Adrenal gland (tissue), 9 donors: ENCODE measurements at regions not wholly inside any gene's neighbourhood (a gene's known extent, or its start where the extent isn't known, plus 50 kb on each side); places are given as distances from the start of the nearest gene placed in this dataset.

Experiments used
- DNase-seq, 7 donors: peaks; one replicate each; pipeline ENCODE4 v3.0.0-alpha.2; 2019 to 2020
- H3K27ac ChIP-seq, 5 donors: fragments of 200-600 bp; sonication (generic) in 4 of 5; 1 replicate in 3 of 5; 2 replicates in 2 of 5; pipeline versions ENCODE4 v1.5.1 to v1.8.0; 2016 to 2020; ENCODE audit warnings: mild to moderate bottlenecking in 1 of 5
- H3K27me3 ChIP-seq: fragments of 200-600 bp; 2 replicates; pipeline ENCODE4 v1.8.0; 2021
- H3K36me3 ChIP-seq, 2 donors: fragments of 200-600 bp; replicated peaks in 1 of 2; 1 replicate in 1 of 2; 2 replicates in 1 of 2; pipeline versions ENCODE4 v1.5.1 to v1.8.0; 2018 to 2022
- H3K4me1 ChIP-seq, 2 donors: fragments of 200-600 bp; replicated peaks in 1 of 2; 1 replicate in 1 of 2; 2 replicates in 1 of 2; pipeline versions ENCODE4 v1.5.1 to v1.8.0; 2018 to 2021
- H3K4me3 ChIP-seq, 4 donors: fragments of 200-600 bp; sonication (generic) in 3 of 4; one replicate each; pipeline ENCODE4 v1.5.1; 2016 to 2018
- H3K9me3 ChIP-seq, 3 donors: fragments of 200-600 bp; sonication (generic) in 1 of 3; replicated peaks in 1 of 3; 1 replicate in 2 of 3; 2 replicates in 1 of 3; pipeline versions ENCODE4 v1.5.1 to v1.8.0; 2016 to 2021
- POLR2A ChIP-seq, 2 donors: fragments of 450-650 bp; IDR thresholded peaks; one replicate each; pipeline ENCODE4 v1.6.1; 2017; ENCODE audit warnings: antibody characterized with exemption in 2 of 2, mild to moderate bottlenecking in 2 of 2, moderate library complexity in 1 of 2
- WGBS, 4 donors: extraction: QIAGEN DNeasy Blood & Tissue Kit in 2 of 4; methylation state at CpG; one replicate each; pipeline versions ENCODE4 v1.1.5 to v1.1.7; 2013 to 2017; 5-methylcytosine and 5-hydroxymethylcytosine counted together
- intact Hi-C, 2 donors: fragments of 100-400 bp; cut with DNase I; formaldehyde crosslinking; loops; one replicate each; pipeline versions ENCODE4 v1.14.1 to v1.15.0; 2022 to 2023
- TF ChIP-seq, protein P1 (sequence below), 6 experiments: fragments of 450-650 bp in 4 of 6; fragments of 200-600 bp in 2 of 6; sonication (generic) in 1 of 6; IDR thresholded peaks; 1 replicate in 5 of 6; 2 replicates in 1 of 6; pipeline versions ENCODE4 v1.5.1 to v1.8.0; 2016 to 2021; ENCODE audit warnings: antibody characterized with exemption in 6 of 6, mild to moderate bottlenecking in 2 of 6, moderate library complexity in 1 of 6
- donor health status: healthy with polysubstance abuse.
- donor health status: Bipolar disorder and iron deficiency.
- donor health status: DM: yes; HTN: yes; CAD: no.
- donor health status: DM: no; HTN: no; CAD: no.
- donor health status: DM: no; HTN: no; CAD: no.

DNA sequence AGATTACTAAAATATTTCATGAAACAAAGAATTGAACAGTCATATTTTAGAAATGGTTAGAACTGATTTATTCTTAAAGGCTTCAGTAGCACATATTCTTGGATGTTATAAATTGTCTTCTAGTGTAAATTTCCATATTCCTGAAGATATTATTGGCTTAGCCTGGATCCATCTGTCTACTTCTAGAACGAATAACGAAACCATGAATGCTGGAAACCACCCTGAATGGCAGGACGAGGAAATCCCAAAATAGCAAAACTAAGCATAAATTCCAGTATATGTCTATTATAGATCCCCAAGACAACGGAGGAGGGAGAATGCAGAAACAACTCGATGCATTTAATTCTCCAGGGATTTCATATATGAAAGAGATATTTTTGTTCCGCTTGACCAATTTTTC, 2191.0 kb upstream of the ACO1 start:
- no peak overlapping the region for H3K4me3 ChIP-seq
- intact Hi-C loops: no loop called here
- no peak for TF ChIP-seq POLR2A (IDR thresholded peaks at IDR 0.05)
- TF ChIP-seq, protein P1, sequence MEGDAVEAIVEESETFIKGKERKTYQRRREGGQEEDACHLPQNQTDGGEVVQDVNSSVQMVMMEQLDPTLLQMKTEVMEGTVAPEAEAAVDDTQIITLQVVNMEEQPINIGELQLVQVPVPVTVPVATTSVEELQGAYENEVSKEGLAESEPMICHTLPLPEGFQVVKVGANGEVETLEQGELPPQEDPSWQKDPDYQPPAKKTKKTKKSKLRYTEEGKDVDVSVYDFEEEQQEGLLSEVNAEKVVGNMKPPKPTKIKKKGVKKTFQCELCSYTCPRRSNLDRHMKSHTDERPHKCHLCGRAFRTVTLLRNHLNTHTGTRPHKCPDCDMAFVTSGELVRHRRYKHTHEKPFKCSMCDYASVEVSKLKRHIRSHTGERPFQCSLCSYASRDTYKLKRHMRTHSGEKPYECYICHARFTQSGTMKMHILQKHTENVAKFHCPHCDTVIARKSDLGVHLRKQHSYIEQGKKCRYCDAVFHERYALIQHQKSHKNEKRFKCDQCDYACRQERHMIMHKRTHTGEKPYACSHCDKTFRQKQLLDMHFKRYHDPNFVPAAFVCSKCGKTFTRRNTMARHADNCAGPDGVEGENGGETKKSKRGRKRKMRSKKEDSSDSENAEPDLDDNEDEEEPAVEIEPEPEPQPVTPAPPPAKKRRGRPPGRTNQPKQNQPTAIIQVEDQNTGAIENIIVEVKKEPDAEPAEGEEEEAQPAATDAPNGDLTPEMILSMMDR (IDR thresholded peaks at IDR 0.05): no peak
- no peak overlapping the region for H3K27ac ChIP-seq
- no peaks in the 10 kb centered on the region for H3K27me3 ChIP-seq
- DNase-seq: no peak
- H3K9me3 ChIP-seq: no peaks in the 10 kb centered on the region
- H3K4me1 ChIP-seq: no peaks in the 10 kb centered on the region
- H3K36me3 ChIP-seq: no peaks in the 10 kb centered on the region
- WGBS, 4 donors: 73 to 78% (median 76%) methylated on average over 6 of the region's 6 CpGs

DNA sequence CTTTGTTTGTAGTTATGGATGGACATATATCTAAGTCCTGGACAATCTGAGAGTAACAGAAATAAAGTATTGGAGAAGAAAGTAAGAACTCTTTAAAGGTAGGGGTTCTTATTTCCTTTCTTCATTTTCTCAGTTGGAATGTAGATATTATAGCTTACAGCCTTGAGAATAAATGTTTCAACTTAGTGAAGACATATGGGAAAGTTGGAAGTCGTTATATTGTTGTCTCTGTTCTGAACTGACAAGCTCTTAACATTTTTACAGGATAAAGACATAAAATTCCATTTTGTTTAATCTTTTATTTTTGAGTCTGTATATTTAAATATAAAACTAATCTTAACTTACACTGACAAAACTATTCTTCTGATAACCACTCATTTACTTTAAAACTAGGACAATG, 2187.5 kb upstream of the ACO1 start:
- Histone ChIP-seq H3K4me1 (no peaks in the 10 kb centered on the region), H3K9me3 (no peaks in the 10 kb centered on the region), H3K27me3 (no peaks in the 10 kb centered on the region), H3K4me3 (no peak overlapping the region), H3K36me3 (no peaks in the 10 kb centered on the region), H3K27ac (no peak overlapping the region)
- intact Hi-C loops: no loop called here
- TF ChIP-seq, protein P1 (IDR thresholded peaks at IDR 0.05): no peak
- TF ChIP-seq POLR2A (IDR thresholded peaks at IDR 0.05): no peak
- WGBS, 4 donors: 71 to 77% (median 73%) methylated on average over 1 of the region's 1 CpG
- no peak for DNase-seq

DNA sequence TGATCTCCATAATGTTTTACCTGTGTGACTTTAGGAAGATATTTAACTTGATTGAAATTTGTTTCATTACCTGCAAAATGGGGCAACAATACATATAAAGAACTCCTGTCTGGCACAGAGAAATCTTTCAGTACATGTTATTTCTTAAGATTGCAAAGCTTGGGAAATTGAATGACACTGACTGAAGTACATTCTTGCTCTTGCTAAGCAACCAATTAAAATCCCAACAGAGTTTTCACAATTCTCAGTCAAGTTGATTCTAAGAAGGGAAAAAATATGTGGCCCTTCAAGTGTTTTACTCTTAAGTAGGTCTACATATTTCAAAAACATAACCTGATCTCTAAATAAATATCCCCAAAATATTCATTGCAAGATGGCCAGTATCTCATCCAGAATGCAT, 2187.0 kb upstream of the ACO1 start:
- no peaks in the 10 kb centered on the region for H3K27me3 ChIP-seq
- DNase-seq: no peak
- no peak for TF ChIP-seq POLR2A (IDR thresholded peaks at IDR 0.05)
- TF ChIP-seq, protein P1 (IDR thresholded peaks at IDR 0.05): no peak
- H3K4me1 ChIP-seq: no peaks in the 10 kb centered on the region
- H3K36me3 ChIP-seq: no peaks in the 10 kb centered on the region
- H3K27ac ChIP-seq: no peak overlapping the region
- no peaks in the 10 kb centered on the region for H3K9me3 ChIP-seq
- H3K4me3 ChIP-seq: no peak overlapping the region
- intact Hi-C loops: no loop called here

DNA sequence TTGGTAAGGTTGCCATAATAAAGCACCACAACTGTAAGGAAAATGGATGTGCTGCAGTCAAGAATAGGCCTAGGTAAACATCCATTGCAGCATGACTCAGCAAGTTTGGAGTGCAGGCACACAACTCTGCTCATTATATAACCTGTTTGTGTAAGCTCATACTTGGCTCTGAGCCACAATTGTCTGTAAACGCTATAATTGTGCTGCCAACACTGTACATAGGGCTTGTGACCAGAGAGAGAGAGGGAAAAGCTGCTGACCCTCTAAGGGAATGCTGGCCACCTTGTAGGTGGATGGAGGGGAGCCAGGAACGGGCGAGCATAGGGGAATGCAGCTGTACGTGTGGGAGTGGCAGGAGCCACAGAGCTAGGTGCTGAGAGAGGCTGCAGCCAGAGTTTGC, 2186.5 kb upstream of the ACO1 start:
- TF ChIP-seq, protein P1 (IDR thresholded peaks at IDR 0.05): no peak
- TF ChIP-seq POLR2A (IDR thresholded peaks at IDR 0.05): no peak
- no peak overlapping the region for H3K4me3 ChIP-seq
- 80 to 90% (median 86%) methylated on average over 4 of the region's 4 CpGs for WGBS, 4 donors
- H3K27me3 ChIP-seq: no peaks in the 10 kb centered on the region
- intact Hi-C loops: no loop called here
- no peaks in the 10 kb centered on the region for H3K36me3 ChIP-seq
- H3K4me1 ChIP-seq: no peaks in the 10 kb centered on the region
- DNase-seq: no peak
- no peaks in the 10 kb centered on the region for H3K9me3 ChIP-seq
- H3K27ac ChIP-seq: no peak overlapping the region
